Coronary artery (tissue), 2 donors: ENCODE measurements at regions not wholly inside any gene's neighbourhood (a gene's known extent, or its start where the extent isn't known, plus 50 kb on each side); places are given as distances from the start of the nearest gene placed in this dataset.

Source experiments
- DNase-seq: peaks from one replicate; pipeline ENCODE4 v3.0.0-alpha.2; 2017; ENCODE audit warnings: low spot score
- H3K27ac ChIP-seq, 2 donors: fragments of 200-600 bp; sonication (generic); one replicate each; pipeline ENCODE4 v1.5.1; 2016 to 2019
- H3K4me3 ChIP-seq: fragments of 200-600 bp; sonication (generic); 2 replicates; pipeline ENCODE4 v1.5.1; 2016; ENCODE audit warnings: mild to moderate bottlenecking, moderate library complexity
- TF ChIP-seq, protein P1 (sequence below): fragments of 200-600 bp; sonication (generic); IDR thresholded peaks from one replicate; pipeline ENCODE4 v1.5.1; 2019; ENCODE audit warnings: antibody characterized with exemption

- Histone ChIP-seq H3K27ac (no peak overlapping the region), H3K4me3 (no peak overlapping the region)
- no peak for DNase-seq
- TF ChIP-seq, protein P1, sequence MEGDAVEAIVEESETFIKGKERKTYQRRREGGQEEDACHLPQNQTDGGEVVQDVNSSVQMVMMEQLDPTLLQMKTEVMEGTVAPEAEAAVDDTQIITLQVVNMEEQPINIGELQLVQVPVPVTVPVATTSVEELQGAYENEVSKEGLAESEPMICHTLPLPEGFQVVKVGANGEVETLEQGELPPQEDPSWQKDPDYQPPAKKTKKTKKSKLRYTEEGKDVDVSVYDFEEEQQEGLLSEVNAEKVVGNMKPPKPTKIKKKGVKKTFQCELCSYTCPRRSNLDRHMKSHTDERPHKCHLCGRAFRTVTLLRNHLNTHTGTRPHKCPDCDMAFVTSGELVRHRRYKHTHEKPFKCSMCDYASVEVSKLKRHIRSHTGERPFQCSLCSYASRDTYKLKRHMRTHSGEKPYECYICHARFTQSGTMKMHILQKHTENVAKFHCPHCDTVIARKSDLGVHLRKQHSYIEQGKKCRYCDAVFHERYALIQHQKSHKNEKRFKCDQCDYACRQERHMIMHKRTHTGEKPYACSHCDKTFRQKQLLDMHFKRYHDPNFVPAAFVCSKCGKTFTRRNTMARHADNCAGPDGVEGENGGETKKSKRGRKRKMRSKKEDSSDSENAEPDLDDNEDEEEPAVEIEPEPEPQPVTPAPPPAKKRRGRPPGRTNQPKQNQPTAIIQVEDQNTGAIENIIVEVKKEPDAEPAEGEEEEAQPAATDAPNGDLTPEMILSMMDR: no peak
These were observed 86.3 kb downstream of the HS3ST1 start for GRCh38 chr4:11342401-11342800.

DNA sequence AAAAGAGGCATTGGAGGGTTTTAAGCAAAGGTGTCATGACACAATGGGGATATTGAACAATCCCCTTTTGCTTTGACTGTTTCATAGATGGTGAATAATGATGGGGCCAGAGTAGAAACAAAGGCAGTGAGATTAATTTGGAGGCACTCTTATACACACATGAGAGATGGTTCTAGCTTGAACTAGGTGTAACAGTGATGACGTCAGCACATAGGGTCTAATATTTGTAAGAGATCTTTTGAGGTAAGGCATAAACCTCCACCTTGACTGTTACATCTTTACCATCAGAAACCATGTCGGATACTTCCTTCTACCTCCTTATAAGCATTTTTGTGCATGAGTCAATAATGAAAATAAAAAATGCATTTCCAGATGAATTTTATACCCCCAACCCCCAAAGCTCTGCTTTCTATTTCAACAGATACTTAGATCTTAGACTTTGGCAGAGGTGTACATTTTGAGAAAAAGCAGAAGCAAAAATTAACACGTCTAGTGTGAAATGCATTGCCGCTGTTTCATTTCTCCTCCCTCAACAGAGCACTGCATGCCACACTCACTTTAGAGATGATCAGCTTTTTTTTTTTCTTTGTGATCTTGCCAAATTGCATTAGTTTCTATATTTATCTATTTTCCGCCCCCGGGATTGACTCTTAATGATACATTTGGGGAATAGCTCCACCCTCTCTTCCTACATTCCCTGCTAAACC, 87.2 kb downstream of the HS3ST1 start:
- no peak for DNase-seq
- TF ChIP-seq, protein P1: no peak
- H3K4me3 ChIP-seq: no peak overlapping the region
- no peak overlapping the region for H3K27ac ChIP-seq

DNA sequence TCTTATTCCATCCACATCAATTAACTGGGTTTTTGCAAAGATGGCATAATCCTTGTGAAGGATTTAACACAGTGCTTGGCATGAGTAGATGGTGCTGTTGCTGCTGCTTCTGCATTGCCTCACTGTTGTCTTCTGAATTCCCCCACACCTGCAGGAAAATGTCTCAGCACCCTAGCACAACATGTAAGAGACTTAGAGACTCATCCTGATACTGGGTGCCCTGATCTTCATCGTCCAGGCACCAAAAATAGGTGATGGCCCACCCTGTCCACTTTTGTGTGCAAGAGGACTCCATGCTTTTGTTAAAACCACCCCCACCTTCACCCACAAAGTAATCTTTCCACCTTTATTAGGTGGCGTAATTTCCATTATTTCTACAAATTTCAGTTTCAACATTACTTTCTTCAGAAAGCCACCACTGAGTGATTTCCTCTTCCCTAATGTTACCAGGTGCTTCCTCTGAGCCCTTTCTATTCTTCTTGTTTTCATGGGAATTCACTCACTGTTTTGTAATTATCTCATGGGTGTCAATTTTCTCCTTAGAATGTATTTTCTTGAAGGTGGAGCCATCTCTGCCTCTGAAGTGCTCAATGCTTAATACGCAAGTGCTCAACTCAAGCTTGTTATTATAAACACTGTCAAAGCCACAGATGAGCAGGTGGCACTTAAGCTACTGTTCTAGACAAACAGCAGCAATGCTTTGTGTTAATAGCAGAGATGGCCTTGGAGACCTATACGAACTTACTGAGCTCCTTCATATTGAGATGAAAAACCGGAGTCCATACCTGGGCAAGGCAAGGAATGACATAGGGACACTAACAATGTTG, 89.5 kb downstream of the HS3ST1 start:
- DNase-seq: no peak

GRCh38 chr4:11337287-11337686, 91.4 kb downstream of the HS3ST1 start:
- TF ChIP-seq, protein P1: no peak
- H3K27ac ChIP-seq: no peak overlapping the region
- no peak overlapping the region for H3K4me3 ChIP-seq
- DNase-seq: no peak

More for the DNA sequence above, 89.5 kb downstream of the HS3ST1 start:
- TF ChIP-seq, protein P1: no peak
- Histone ChIP-seq H3K4me3 (no peak overlapping the region), H3K27ac (no peak overlapping the region)

GRCh38 chr4:11336435-11336834, 92.3 kb downstream of the HS3ST1 start:
- DNase-seq: no peak
- H3K27ac ChIP-seq: no peak overlapping the region
- no peak overlapping the region for H3K4me3 ChIP-seq
- TF ChIP-seq, protein P1: no peak

- TF ChIP-seq, protein P1: no peak
- Histone ChIP-seq H3K4me3 (no peak overlapping the region), H3K27ac (no peak overlapping the region)
- DNase-seq: no peak
These were observed 93.8 kb downstream of the HS3ST1 start for GRCh38 chr4:11334887-11335286.
